K562 (cell line): ENCODE measurements at regions not wholly inside any gene's neighbourhood (a gene's known extent, or its start where the extent isn't known, plus 50 kb on each side); places are given as distances from the start of the nearest gene placed in this dataset.

Experiments used
- ATAC-seq: fragments of 200-7000 bp; cut with Tn5 transposase; 3 replicates; pipeline ENCODE4 v1.9.1; 2020; ENCODE audit warnings: moderate library complexity
- BruUV-seq: library from RNA; stranded (reverse); fragments of 400-500 nt; replicated peaks from 2 replicates; lab custom pipeline; 2021; lab: Mats Ljungman, UMichigan
- CTCF ChIA-PET: fragments of 300-600 bp; formaldehyde crosslinking; extraction: SDS; loops from one replicate; lab custom pipeline; 2021; ENCODE audit warnings: low intra/inter-chr PET ratio; lab: Yijun Ruan, JAX
- POLR2A ChIA-PET: fragments of 300-600, 350-650 bp; sonication (Branson Sonifier 250); formaldehyde crosslinking; extraction: SDS; loops from one replicate; lab custom pipeline; 2021; ENCODE audit warnings: antibody characterized with exemption, inconsistent platforms; lab: Yijun Ruan, JAX
- DNase-seq, 4 experiments: peaks; one replicate each; pipeline versions ENCODE4 v3.0.0 to v3.0.0-alpha.2; 2011 to 2018; ENCODE audit warnings: low spot score in 3 of 4, mixed read lengths in 3 of 4; ENCODE audit errors: extremely low read depth in 1 of 4
- FAIRE-seq: peaks from 2 replicates; lab custom pipeline; 2011; peaks lifted over from hg19 to GRCh38; lab: Jason Lieb, UNC
- H2AFZ ChIP-seq: 2 replicates; pipeline ENCODE4 v1.6.0; 2011; ENCODE audit warnings: low read depth, low read length, control low read depth, inconsistent platforms
- H3K27ac ChIP-seq: fragments of 200-600 bp; 3 replicates; pipeline ENCODE4 v1.8.0; 2011; ENCODE audit warnings: low read depth, mild to moderate bottlenecking, control low read depth, inconsistent platforms, low read length, moderate library complexity, mixed read lengths; ENCODE audit errors: extremely low read depth
- H3K27me3 ChIP-seq, 2 experiments: fragments of 300-600 bp in 1 of 2; 2 replicates in 1 of 2; 3 replicates in 1 of 2; pipeline versions ENCODE4 v1.6.0 to v1.8.0; 2011; ENCODE audit warnings: inconsistent platforms in 2 of 2, low read length in 2 of 2, mild to moderate bottlenecking in 1 of 2, mixed read lengths in 1 of 2, moderate library complexity in 1 of 2; ENCODE audit not compliant: control insufficient read depth in 2 of 2, insufficient read depth in 2 of 2
- H3K36me3 ChIP-seq: fragments of 300-600 bp; 3 replicates; pipeline ENCODE4 v1.8.0; 2011; ENCODE audit warnings: mild to moderate bottlenecking, low read length, inconsistent platforms; ENCODE audit not compliant: control insufficient read depth, insufficient read depth
- H3K4me1 ChIP-seq, 2 experiments: fragments of 200-600 bp in 1 of 2; replicated peaks in 1 of 2; 2 replicates in 1 of 2; 3 replicates in 1 of 2; pipeline versions ENCODE4 v1.5.1 to v1.8.0; 2011; ENCODE audit warnings: inconsistent platforms in 2 of 2, low read length in 2 of 2, mild to moderate bottlenecking in 1 of 2, mixed read lengths in 1 of 2, moderate library complexity in 1 of 2; ENCODE audit not compliant: control insufficient read depth in 2 of 2, insufficient read depth in 2 of 2
- H3K4me2 ChIP-seq: 2 replicates; pipeline ENCODE4 v1.6.1; 2011; ENCODE audit warnings: low read length, control low read depth, inconsistent platforms, mixed read lengths; ENCODE audit not compliant: insufficient read depth
- H3K4me3 ChIP-seq: fragments of 200-600 bp; sonication (generic), shearing (Covaris generic); 2 replicates; pipeline ENCODE4 v1.5.1; 2016; ENCODE audit warnings: control low read depth, inconsistent platforms
- H3K79me2 ChIP-seq: fragments of 200-600 bp; 3 replicates; pipeline ENCODE4 v1.8.0; 2011; ENCODE audit warnings: low read length, inconsistent platforms; ENCODE audit not compliant: control insufficient read depth, insufficient read depth
- H3K9ac ChIP-seq, 2 experiments: 2 replicates each; pipeline versions ENCODE4 v1.6.0 to v1.6.1; 2011; ENCODE audit warnings: low read depth in 2 of 2, low read length in 2 of 2, control low read depth in 1 of 2, inconsistent platforms in 1 of 2, mild to moderate bottlenecking in 1 of 2, mixed read lengths in 1 of 2; ENCODE audit not compliant: insufficient read depth in 1 of 2
- H3K9me1 ChIP-seq: one replicate; pipeline ENCODE4 v1.6.0; 2011; ENCODE audit warnings: inconsistent platforms, mild to moderate bottlenecking, low read length, moderate library complexity; ENCODE audit not compliant: control insufficient read depth, insufficient read depth
- H3K9me3 ChIP-seq: replicated peaks from 2 replicates; pipeline ENCODE4 v1.5.1; 2011; ENCODE audit warnings: low read depth, low read length, inconsistent platforms; ENCODE audit not compliant: control insufficient read depth, insufficient read depth
- H4K20me1 ChIP-seq: replicated peaks from 2 replicates; pipeline ENCODE4 v1.6.1; 2011; ENCODE audit warnings: low read length, inconsistent platforms, mixed read lengths; ENCODE audit not compliant: control insufficient read depth, insufficient read depth
- FUS ChIP-seq: fragments of 200-400 bp; formaldehyde crosslinking; optimal IDR thresholded peaks from 2 replicates; pipeline ENCODE3; 2017; ENCODE audit warnings: low read depth, low read length
- HNRNPUL1 ChIP-seq: fragments of 200-400 bp; formaldehyde crosslinking; IDR thresholded peaks from 2 replicates; pipeline ENCODE4 v1.6.1; 2017; ENCODE audit warnings: low read length
- OTX1 ChIP-seq: fragments of 450-650 bp; formaldehyde crosslinking; IDR thresholded peaks from 2 replicates; pipeline ENCODE4 v1.4.0; 2022; ENCODE audit warnings: mild to moderate bottlenecking
- TCF7 ChIP-seq: sonication (generic); IDR thresholded peaks from 2 replicates; pipeline ENCODE4 v1.6.1; 2016; ENCODE audit warnings: antibody characterized with exemption, borderline replicate concordance
- ZNF184 ChIP-seq: sonication (generic); formaldehyde crosslinking; IDR thresholded peaks from 2 replicates; pipeline ENCODE4 v1.5.0; 2020; ENCODE audit warnings: missing genetic modification reagents
- ZNF408 ChIP-seq: fragments of 250-450 bp; sonication (Bioruptor Pico); IDR thresholded peaks from 2 replicates; pipeline ENCODE4 v1.4.0; 2020; ENCODE audit warnings: low read depth, mild to moderate bottlenecking, moderate library complexity
- WGBS: fragments of 100-300 bp; shearing (Covaris generic); methylation state at CpG from one replicate; pipeline ENCODE4 v1.1.6; 2016; ENCODE audit warnings: low coverage, mixed read lengths; ENCODE audit not compliant: insufficient coverage; ENCODE audit errors: missing lambda C conversion rate; 5-methylcytosine and 5-hydroxymethylcytosine counted together
- in situ Hi-C: fragments of 300-500 bp; cut with MboI; formaldehyde crosslinking; loops from 4 replicates; pipeline ENCODE4 v1.15.0; 2018; ENCODE audit warnings: inconsistent platforms, mixed read lengths
- intact Hi-C: fragments of 100-400 bp; cut with micrococcal nuclease; formaldehyde crosslinking; loops from 2 replicates; pipeline ENCODE4 v1.14.2; 2022

DNA sequence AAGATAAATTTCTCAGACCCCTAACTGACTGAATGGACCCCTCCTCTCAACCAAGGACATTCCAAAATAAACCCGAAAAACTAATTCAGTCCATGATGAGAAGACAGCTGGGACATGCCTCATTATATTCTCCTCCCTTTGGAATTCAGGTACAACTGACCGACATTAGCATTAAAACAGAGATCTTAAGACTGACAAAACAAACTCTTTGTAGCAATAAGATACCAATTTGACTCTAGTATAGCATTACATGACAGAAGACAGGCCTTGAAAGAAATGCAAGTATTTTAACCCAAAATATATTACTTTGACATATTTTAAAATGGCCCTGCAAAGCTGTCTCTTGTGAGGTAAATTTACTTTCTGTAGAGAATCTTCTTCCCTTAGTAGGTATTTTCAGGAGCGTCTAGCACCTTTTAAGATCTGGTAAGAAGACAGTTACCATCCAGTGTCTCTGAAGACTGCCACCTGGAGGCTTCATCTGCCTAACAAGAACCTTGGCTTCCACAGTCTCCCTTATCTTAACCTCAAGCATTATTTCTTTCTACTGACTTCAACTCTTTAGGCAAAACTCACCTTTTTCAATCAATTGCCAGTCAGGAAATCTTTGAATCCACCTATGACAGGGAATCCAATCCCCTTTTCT lies 957.5 kb downstream of the SLC6A15 start:
- Histone ChIP-seq H3K4me3 (no peak overlapping the region), H3K79me2 (no peaks in the 10 kb centered on the region), H3K27ac (no peak overlapping the region), H3K9ac (no peak overlapping the region), H3K36me3 (no peaks in the 10 kb centered on the region), H3K4me2 (no peak overlapping the region), H2AFZ (no peak overlapping the region), H3K9me3 (0 out of 2 replicates have a peak, but pooled peaks cover 1% of the 10 kb centered on the region), H3K4me1 (no peaks in the 10 kb centered on the region), H3K9me1 (no peaks in the 10 kb centered on the region), H3K27me3 (no peaks in the 10 kb centered on the region), H4K20me1 (no peaks in the 10 kb centered on the region)
- WGBS = 0% methylated on average over 3 of the region's 3 CpGs
- TF ChIP-seq OTX1 (no peak), ZNF184 (CRISPR knock-in tag) (no peak), HNRNPUL1 (no peak), TCF7 (no peak), FUS (no peak), ZNF408 (CRISPR knock-in tag) (no peak)
- FAIRE-seq (no peak), ATAC-seq (no peak), DNase-seq (no peak)
- BruUV-seq = no TSS peak
- POLR2A ChIA-PET = no interaction called here
- CTCF ChIA-PET = no interaction called here
- in situ Hi-C loops = no loop called here
- intact Hi-C loops = no loop called here
